DMS53 treated with DMSO at 0.1 percent for 48 hours (cell line): ENCODE measurements at regions not wholly inside any gene's neighbourhood (a gene's known extent, or its start where the extent isn't known, plus 50 kb on each side); places are given as distances from the start of the nearest gene placed in this dataset.
"Not testable (repeated sequence)": the region's sequence is repeated elsewhere in the genome, so short reads cannot be mapped to it uniquely, and the experiment has no call there.

Experiments
- DNase-seq: peaks from one replicate; lab custom pipeline; 2025; ENCODE audit not compliant: unreplicated experiment; lab: John Stamatoyannopoulos, UW

- not testable (repeated sequence) for DNase-seq
Measured at GRCh38 chr10:71108042-71108441, 104.3 kb upstream of the UNC5B start.

DNA sequence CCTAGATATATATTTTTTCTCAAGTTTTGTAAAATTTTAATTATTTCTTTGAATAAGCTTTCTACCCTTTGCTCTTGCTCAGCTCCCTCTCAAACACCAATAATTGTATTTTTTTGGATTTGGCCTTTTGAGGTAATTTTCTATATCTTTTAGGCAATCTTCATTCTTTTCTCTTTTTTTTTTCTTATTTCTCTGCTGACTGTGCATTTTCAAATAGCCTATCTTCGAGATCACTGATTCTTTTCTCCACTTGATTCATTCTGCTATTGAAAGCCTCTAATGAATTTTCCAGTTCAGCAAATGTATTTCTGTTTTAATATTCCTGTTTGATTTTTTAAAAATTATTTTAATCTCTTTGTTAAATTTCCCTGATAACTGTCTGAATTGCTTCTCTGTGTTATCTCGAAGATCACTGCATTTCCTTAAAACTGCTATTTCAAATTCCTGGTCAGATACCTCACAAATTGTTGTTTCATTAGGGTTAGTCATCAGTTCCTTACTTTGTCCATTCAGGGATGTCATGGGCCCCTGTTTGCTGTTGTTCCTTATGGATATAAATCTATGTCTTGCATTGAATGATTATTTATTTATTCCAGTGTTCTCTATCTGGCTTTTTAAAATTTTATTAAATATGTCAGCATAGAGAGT lies 100.1 kb upstream of the UNC5B start:
- DNase-seq = no peak

GRCh38 chr10:71116426-71116825 lies 95.9 kb upstream of the UNC5B start:
- DNase-seq = no peak

- DNase-seq = not testable (repeated sequence)
Measured at GRCh38 chr10:71117589-71117988, 94.8 kb upstream of the UNC5B start.

DNA sequence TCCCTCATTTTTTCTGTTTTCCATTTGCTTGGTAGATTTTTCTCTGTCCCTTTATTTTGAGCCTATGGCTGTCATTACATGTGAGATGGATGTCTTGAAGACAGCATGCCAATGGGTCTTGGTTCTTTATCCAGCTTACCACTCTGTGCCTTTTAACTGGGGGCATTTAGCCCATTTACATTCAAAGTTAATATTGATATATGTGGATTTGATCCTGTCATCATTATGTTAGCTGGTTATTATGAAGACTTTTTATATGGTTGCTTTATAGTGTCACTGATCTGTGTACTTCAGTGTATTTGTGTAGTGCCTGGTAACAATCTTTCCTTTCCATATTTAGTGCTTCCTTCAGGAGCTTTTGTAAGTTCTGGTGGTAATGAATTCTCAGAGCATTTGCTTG lies 89.3 kb upstream of the UNC5B start:
- no peak for DNase-seq

- no peak for DNase-seq
Measured at GRCh38 chr10:71124921-71125748, 87.2 kb upstream of the UNC5B start.

DNA sequence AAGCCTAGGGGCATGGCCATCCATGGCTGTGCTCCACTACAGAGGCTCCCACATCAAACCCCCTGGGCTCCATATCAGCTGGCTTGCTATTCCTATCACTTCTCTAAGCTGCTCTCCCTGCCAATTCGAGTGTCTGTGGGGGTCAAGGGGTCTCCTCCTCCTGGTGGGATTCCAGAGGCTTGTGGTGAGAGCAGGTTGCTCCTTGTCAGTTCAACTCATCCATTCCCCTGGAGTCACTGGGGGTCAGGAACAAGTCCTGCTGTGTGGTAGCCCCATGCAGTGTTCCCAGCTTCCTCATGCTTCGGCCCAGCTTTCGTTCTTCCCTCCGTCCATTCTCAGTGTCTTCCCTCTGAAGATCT lies 86.6 kb upstream of the UNC5B start:
- no peak for DNase-seq

DNA sequence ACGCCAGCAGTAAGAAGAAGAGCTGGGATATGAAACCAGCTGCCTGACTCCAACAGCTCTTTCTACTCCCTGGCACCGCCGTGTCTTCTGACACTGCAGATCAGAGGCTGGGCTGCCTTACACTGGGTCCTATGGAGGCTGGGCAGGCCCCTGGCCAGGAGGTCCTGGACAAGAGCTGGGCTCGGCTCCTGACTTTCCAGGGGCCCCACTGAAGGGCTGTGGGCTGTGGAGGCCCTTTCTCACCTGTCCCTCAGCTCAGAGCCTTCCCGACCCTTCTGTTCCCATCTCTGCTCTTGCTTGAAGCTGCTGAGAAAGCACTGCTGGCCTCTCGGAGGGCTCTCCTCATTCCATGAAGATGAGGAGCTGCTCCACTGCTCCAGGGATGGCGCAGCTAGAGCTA lies 85.9 kb upstream of the UNC5B start:
- no peak for DNase-seq

DNA sequence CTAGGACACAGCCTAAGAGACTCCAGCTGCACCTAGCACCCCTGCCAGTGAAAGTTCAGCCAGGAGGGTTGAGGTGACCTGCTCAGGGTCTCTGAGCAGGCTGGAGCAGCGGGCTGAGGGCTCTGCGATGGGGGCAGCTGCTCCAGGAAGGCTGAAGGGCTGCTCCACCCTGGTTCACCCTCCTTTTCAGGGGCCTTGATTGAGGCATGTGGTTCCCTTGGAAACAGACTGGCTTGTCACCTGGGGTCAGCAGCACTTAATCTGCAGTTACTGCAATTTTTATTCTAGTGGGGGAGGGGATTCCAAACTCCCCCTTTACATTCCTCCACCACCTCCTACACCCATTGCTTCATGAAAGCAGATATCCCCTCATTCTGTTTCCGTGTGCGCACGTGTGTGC lies 85.3 kb upstream of the UNC5B start:
- DNase-seq = no peak

GRCh38 chr10:71127773-71128172 lies 84.6 kb upstream of the UNC5B start:
- DNase-seq = no peak

DNA sequence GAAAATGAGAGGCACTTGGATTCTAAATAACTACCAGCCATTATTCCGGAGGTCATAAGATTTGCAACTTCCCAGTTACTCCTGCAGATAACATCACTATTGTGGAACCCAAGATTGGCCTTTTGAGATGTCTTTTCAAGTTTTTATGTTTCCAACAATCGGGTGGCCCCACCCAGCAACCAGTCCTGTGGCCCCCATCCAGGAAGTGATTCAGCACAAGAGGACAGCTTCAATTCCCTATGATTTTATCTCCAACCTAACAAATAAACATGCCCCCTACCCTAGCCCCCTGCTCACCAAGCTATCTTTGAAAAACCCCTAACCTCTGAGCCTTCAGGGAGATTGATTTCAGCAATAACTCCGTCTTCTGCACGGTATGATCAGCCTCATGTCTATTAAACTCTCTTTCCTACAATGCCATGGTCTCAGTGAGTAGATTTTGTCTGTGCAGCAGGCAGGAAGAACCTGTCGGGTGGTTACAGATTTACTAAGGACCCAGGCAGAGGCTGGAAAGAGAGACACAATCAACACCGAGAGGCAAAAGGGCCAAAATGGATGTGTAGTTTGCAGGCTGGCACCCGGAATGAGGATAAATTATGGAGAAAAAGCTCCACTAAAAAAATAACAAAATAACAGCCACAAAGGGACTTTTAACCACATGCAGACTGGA lies 83.9 kb upstream of the UNC5B start:
- DNase-seq = no peak

GRCh38 chr10:71131096-71131495 lies 81.3 kb upstream of the UNC5B start:
- no peak for DNase-seq

- no peak for DNase-seq
Measured at GRCh38 chr10:71131508-71132088, 80.8 kb upstream of the UNC5B start.

- no peak for DNase-seq
Measured at GRCh38 chr10:71132321-71132810, 80.0 kb upstream of the UNC5B start.

GRCh38 chr10:71133710-71134686 lies 78.4 kb upstream of the UNC5B start:
- DNase-seq = no peak

DNA sequence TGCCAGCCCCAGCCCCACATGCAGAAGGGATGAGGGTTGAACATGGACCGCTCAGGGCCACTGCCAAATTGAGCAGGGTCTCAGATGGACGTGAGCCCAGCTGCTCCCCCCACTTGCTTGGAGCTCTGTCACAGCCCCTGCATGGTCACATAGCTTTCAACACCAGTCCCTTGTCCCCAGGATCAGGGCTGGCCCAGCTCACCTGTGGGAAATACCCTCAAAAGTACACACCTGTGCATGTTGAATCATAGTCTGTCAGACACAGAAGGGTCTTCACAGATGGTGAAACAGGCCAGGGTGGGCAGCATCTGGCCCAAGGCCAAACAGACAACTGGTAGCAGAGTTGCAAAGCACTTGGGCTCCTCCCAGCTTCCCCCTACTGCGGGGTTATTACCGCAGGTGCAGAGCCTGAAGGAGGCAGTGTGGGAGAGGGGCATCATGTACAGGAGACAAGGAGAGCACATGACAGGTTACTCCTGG lies 77.6 kb upstream of the UNC5B start:
- no peak for DNase-seq

GRCh38 chr10:71135236-71135635 lies 77.1 kb upstream of the UNC5B start:
- DNase-seq = no peak

DNA sequence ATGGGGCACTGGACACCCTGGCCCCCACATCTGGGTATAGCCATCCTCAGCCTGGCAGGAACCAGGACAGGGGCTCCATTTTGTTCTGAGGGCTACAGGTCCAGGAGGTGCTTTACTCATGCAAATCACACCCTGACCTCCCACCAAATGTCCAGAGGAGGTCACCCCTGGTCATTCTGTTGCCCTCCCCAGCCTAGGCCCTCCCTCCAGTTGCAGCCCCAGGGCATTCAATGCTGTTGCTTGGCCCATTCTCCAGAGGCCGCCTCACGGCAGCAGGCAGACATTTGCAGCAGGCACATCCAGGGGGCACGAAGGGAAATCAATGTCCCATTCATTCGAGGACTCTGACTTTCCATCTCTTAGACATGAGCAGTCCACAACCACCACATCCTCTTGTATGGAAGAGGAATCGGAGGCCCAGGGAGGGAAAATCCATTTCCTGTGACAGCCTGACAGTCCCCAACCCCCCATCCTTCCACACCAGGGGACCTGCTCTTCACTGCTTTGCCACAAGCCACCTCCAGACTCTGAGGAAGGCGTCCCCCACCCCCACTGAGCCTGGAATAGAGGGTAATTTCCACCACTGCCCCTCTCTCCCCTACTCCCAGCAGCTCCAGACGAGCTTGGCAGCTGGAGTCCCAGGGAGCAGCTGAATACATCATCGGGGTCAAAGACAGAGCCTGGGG lies 76.2 kb upstream of the UNC5B start:
- no peak for DNase-seq

- no peak for DNase-seq
Measured at GRCh38 chr10:71137701-71138100, 74.7 kb upstream of the UNC5B start.
